Breast epithelium (tissue), 3 donors: ENCODE measurements at regions not wholly inside any gene's neighbourhood (a gene's known extent, or its start where the extent isn't known, plus 50 kb on each side); places are given as distances from the start of the nearest gene placed in this dataset.

Experiments
- CTCF ChIP-seq, 3 donors: fragments of 450-650 bp; IDR thresholded peaks; one replicate each; pipeline ENCODE4 v1.5.1; 2016 to 2017; ENCODE audit warnings: antibody characterized with exemption in 3 of 3, mild to moderate bottlenecking in 3 of 3, moderate library complexity in 3 of 3
- POLR2A ChIP-seq: fragments of 450-650 bp; IDR thresholded peaks from one replicate; pipeline ENCODE4 v1.6.1; 2016; ENCODE audit warnings: antibody characterized with exemption, mild to moderate bottlenecking, moderate library complexity
- POLR2AphosphoS5 ChIP-seq, 3 donors: sonication (generic); formaldehyde crosslinking; IDR thresholded peaks; one replicate each; pipeline ENCODE4 v1.6.1; 2017; ENCODE audit warnings: antibody characterized with exemption in 3 of 3

- no peak for TF ChIP-seq CTCF (IDR thresholded peaks at IDR 0.05)
- TF ChIP-seq POLR2AphosphoS5 (IDR thresholded peaks at IDR 0.05) = no peak
- no peak for TF ChIP-seq POLR2A
These were observed 564.8 kb upstream of the WWC1 start for GRCh38 chr5:167726642-167727041.
